HG03039 (cell line): ENCODE measurements at regions not wholly inside any gene's neighbourhood (a gene's known extent, or its start where the extent isn't known, plus 50 kb on each side); places are given as distances from the start of the nearest gene placed in this dataset.
"Not testable (repeated sequence)": the region's sequence is repeated elsewhere in the genome, so short reads cannot be mapped to it uniquely, and the experiment has no call there.

Experiments
- ATAC-seq: cut with Tn5 transposase; IDR thresholded peaks from one replicate; pipeline ENCODE4 v1.9.1; 2021; ENCODE audit warnings: mild to moderate bottlenecking, moderate library complexity; ENCODE audit not compliant: unreplicated experiment

GRCh38 chr4:1561286-1561990 lies 122.7 kb downstream of the FAM53A start:
- no peak for ATAC-seq

DNA sequence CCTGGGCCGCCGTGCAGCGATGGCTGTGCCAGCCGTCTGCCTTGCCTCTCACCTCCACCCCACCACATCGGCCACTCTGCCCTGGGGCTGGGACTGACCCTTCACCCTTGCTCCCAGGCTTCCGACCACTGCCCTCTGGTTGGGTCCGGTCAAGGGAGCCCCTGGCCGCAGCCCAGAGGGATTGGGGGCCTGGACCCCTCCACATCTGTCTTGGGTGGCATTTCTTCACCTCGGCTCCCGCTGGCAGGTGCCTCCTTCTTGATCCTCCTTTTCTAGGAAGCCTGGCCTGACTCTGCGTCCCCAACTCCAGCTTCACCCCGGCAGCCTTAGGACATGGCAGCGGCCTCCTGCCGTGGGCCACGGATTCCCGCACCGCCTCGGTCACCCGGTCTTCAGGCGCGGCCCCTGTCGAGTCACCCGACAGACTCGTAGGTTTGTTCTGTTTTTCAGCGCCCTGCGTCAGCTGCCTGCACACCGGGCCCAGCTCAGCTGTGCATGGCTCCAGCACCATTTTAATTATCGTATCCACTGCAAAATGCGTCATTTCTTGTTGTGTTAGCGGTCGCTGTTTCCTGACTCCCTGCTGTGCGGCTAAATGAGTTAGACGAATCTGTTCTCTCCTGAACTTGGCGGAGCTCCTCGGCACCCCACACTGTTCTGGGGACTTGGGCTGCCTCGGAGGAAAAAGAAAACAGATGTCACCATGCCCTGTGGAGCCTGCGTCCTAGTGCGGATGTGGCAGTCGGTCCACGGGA lies 124.0 kb downstream of the FAM53A start:
- no peak for ATAC-seq

GRCh38 chr4:1558205-1558604 lies 125.9 kb downstream of the FAM53A start:
- ATAC-seq, result no peak

DNA sequence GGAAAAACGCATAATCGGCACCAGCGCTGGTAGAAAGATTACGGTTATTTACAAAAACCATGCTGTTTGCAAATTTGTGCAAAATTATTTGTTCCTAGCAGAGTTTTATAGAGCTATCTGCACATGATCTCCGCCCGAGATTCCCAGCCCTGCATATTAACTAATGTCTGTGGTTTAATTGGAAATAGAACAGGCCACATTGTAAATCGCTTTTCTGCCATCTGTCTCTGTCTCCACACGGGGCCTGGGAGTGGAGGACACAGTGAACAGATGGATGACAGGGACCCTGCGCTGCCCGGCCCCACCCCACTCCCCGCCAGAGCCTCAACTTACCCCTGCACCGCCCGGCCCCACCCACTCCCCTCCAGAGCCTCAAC lies 126.9 kb downstream of the FAM53A start:
- ATAC-seq, result no peak

GRCh38 chr4:1556541-1557220 lies 127.4 kb downstream of the FAM53A start:
- no peak for ATAC-seq

DNA sequence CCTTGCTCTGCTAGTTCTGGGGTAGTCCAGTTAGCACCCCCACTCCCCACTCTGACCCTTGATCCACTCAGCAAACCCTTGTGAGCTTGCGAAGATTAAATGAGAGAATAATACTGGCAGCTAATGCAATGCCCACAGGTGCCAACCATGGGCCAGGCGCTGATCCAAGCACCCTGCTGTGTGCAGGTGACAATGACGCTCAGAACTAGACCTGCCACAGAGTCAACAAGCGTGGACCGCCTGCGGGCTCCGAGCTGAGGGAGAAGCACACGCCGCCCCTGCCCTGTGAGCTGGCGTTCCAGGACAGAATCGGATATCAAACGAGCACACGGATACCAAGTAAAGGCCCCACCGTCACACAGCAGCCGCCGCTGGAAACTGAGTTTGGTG lies 129.2 kb downstream of the FAM53A start:
- ATAC-seq, result no peak

GRCh38 chr4:1554246-1554875 lies 129.8 kb downstream of the FAM53A start:
- ATAC-seq, result no peak

GRCh38 chr4:1553365-1553764 lies 130.7 kb downstream of the FAM53A start:
- ATAC-seq, result no peak

- no peak for ATAC-seq
Measured at GRCh38 chr4:1552451-1552850, 131.7 kb downstream of the FAM53A start.

DNA sequence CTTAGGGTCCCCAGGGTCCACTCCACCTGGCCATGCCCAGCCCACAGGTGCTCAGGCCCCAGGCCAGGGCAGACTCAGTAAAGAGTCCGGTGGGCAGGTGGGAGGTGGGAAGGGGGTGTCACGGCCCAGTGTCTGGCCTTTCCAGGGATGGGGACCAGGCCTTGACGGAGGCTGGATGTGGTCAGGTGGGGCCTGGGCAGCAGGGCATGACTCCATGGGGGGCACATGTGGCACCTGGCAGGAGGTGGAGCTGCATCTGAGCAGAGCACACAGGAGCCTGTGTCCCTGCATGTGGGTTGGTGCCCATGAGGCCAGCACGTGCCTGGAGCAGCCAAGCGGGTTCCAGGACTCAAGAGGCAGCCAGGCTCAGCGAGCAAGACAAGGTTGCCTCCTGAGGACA lies 132.9 kb downstream of the FAM53A start:
- ATAC-seq, result no peak

DNA sequence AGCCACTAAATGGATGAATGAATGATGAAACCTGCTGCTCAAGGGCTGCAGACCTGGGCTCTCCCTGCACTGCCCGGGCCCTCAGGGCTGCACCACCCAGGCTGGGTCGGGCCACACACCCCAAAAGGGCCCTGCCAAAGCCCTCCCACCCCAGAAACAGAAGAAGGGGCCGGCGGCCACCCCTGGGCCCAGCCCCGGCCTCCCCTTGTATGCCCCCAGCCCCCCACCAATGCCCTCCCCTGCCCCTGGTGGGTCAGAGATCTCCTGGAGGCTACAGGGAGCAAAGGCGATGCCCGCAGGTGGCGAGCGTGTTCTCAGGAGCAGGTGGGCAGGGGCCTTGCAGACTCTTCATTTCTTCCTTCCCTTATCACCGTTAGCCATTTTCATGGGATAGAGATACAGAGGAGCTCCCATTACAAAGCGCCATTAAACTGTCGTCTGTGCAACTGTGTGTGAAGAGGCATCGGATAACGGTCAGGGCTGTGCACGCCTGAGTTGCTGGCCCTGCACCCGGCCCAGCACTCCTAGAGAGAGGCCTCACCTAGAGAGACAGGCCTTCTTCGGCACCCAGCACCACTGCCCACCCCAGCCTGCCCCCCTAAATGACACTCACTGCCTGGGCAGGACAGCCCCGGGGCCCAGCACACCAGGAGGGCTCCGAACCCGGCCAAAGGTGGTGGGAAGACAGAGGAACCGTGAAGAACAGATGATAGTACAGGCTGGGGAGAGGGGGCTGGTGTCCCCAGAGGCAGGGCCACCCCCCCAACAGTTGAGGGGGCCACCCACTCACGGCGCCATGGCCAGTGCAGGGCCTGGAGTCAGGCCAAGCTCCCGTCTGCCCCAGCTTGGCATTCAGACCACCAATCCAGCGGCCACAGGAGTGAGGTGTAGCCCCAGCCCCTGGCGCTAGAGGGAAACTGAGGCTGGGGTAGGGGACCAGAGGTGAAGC lies 133.7 kb downstream of the FAM53A start:
- ATAC-seq, result no peak

- ATAC-seq, result no peak
Measured at GRCh38 chr4:1549638-1550035, 134.5 kb downstream of the FAM53A start.

DNA sequence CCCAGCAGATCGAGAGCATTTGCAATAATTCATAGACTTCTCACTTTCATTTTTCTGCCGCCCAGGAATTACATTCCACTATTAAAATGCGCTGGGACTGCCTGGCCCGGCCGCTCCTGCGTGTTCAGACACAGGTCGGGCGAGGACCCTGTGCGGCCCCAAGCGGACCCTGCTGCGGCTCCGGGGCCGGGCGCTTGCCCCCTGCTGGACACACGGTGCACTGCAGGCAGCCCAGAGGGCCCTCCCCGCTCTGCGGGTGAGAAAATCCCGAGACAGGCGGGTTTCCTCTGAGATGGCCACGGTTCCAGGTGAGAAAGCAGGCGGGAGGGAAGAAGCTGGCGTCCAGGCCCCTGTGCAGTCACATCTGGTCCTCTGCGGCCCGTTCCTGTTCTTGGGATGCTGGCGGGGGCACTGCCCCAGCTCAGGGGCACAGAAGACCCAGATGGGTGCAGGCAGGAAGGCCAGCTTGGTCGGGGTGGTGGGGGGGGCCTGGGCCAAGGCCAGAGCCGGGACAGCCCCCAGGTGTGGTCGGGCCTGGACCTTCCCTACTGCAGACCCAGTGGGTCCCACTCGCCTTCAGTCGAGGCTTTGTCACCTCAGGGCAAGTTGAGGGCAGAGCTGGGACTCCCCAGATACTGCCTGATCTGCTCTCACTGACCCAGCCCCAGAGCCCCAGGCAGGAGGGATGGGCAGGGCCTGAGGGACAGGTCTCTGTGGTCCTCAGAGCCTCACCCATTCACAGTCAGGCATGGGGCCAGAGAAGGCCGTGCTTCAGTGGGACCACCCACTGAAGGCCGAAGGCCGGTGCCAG lies 135.1 kb downstream of the FAM53A start:
- not testable (repeated sequence) for ATAC-seq

DNA sequence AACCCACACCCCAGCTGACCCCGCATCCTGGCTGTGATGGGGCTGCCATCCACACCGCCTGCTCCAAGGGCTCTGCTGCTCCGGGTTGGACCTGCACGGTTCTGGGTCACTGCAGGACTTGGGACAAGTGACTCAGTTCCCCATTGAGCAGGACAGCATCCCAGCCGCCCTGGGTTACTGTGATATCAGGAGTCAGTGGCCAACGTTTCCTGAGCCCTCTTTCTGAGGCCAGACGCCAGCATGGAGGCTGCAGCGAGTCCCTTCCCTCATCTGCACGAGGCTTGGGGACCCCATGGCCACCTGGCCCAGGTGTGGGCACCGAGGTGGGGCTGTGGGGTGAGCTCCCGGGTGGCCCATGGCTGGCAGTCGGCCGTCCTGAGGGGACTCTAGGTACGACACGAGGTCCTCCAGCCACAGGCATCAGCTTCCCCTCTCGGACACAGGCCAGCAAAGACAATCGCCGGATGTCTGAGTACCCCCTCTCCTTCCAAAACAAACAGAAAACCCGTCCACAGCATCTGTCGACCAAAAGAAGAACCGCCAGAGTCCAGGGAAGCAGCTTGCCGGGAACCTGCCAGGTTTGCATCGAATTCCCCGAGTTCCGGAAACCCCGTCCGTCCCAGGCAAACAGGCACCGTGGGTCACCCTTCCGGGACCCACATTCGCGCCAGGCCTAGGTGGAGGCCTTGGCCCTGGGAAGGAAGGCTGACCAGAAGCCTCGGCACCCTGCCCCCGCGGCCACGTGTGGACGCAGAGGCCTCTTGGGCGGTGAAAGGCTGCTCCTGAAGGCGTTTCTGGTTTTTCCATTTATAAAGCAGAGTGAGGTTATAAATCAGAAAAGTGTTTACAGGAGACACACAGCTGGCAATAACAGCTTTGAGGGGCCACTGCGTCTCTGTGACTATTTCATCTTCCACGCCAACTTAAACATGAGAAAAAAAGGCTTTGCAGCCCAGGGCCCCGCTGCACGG lies 136.0 kb downstream of the FAM53A start:
- ATAC-seq, result no peak

DNA sequence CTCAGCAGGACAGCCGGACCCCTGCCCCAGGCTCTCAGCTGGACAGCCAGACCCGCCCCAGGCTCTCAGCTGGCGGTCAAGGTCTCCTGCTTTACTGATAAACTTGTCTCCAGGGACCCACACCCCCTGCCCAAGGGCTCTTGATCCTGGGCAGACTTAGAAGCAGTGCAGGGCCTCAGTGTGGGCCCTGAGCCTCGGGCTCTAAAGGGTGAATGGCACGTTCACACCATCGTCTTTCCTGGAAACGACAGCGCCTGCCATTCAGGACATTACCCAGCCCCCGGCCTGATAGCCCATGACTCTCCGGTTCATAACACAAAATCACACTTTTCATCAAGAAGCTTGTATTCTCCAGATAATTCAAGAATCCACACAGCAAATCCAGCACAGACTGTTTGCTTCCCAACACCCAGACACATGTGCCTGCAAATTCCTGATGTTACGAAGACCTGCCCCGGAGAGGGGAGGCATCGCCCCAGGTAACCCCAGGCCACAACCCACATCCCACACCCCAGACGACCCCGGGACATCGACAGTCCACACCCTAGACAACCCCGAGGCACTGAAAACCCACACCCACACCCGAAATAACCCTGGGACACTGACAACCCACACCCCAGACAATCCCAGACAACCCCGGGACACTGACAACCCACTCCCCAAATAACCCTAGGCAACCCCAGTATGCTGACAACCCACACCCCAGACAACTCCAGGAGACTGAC lies 136.8 kb downstream of the FAM53A start:
- ATAC-seq, result no peak

GRCh38 chr4:1544861-1545281 lies 138.6 kb upstream of the NKX1-1 start:
- ATAC-seq, result no peak

- ATAC-seq, result not testable (repeated sequence)
Measured at GRCh38 chr4:1544435-1544834, 138.2 kb upstream of the NKX1-1 start.

DNA sequence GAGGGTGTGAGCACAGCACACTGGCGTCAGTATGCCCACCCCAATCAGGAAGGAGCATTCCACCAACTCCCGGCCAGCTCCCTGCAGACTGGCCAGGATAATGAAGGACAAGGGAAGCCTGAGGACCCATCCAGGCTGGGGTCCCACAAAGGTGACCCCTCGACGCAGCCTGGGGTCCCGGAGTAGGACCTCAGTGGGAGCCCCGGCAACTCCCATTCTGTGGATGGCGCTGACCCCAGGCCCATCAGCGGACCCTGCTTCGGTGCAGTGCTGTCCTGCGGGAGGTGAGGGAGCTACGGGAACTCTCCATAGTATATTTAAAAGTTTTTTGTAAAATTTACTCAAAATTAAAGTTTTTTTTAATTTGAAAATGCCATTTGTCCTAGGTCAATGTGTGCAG lies 137.7 kb upstream of the NKX1-1 start:
- no peak for ATAC-seq
